Gastrocnemius medialis (tissue), 4 donors: ENCODE measurements at regions not wholly inside any gene's neighbourhood (a gene's known extent, or its start where the extent isn't known, plus 50 kb on each side); places are given as distances from the start of the nearest gene placed in this dataset.

Experiments used
- CTCF ChIP-seq, 5 experiments: fragments of 450-650 bp in 3 of 5; fragments of 200-600 bp in 2 of 5; sonication (generic) in 2 of 5; IDR thresholded peaks in 4 of 5; conservative IDR thresholded peaks in 1 of 5; 1 replicate in 4 of 5; 2 replicates in 1 of 5; pipeline ENCODE4 v1.5.1; 2016 to 2019; ENCODE audit warnings: antibody characterized with exemption in 5 of 5, mild to moderate bottlenecking in 3 of 5, moderate library complexity in 3 of 5
- POLR2A ChIP-seq, 2 donors: fragments of 450-650 bp; IDR thresholded peaks; one replicate each; pipeline ENCODE4 v1.6.1; 2017; ENCODE audit warnings: antibody characterized with exemption in 2 of 2, mild to moderate bottlenecking in 2 of 2, moderate library complexity in 2 of 2

GRCh38 chr3:162082516-162082915, 585.9 kb downstream of the OTOL1 start:
- TF ChIP-seq CTCF (IDR thresholded peaks at IDR 0.05 in 4 of 5, conservative IDR thresholded peaks at IDR 0.05 in 1 of 5) (no peak), POLR2A (IDR thresholded peaks at IDR 0.05) (no peak)
